CD4-positive, alpha-beta T cell (primary cell): ENCODE measurements at regions not wholly inside any gene's neighbourhood (a gene's known extent, or its start where the extent isn't known, plus 50 kb on each side); places are given as distances from the start of the nearest gene placed in this dataset.

Experiments
- ATAC-seq: fragments of 200-7000 bp; cut with Tn5 transposase; one replicate; pipeline ENCODE4 v1.10.0; 2022; ENCODE audit warnings: mild to moderate bottlenecking; ENCODE audit not compliant: poor library complexity
- CTCF ChIA-PET: fragments of 350-600 bp; sonication (Branson Sonifier 250); formaldehyde crosslinking; loops from one replicate; lab custom pipeline; 2021; ENCODE audit warnings: antibody characterized with exemption, inconsistent platforms; lab: Charles Lee
- POLR2A ChIA-PET: fragments of 350-600 bp; sonication (Branson Sonifier 250); formaldehyde crosslinking; loops from one replicate; lab custom pipeline; 2021; ENCODE audit warnings: antibody characterized with exemption, inconsistent platforms; lab: Charles Lee
- DNase-seq, 14 experiments: peaks; one replicate each; pipeline ENCODE4 v3.0.0-alpha.2; 2013 to 2020; ENCODE audit warnings: mixed read lengths in 2 of 14
- H3K27ac ChIP-seq, 2 donors: one replicate each; pipeline versions ENCODE4 v1.5.1 to v1.7.0; 2013; ENCODE audit warnings: low read length in 2 of 2, low read depth in 1 of 2, mild to moderate bottlenecking in 1 of 2
- H3K27me3 ChIP-seq, 2 experiments: 1 replicate in 1 of 2; 2 replicates in 1 of 2; pipeline versions ENCODE4 v1.6.1 to v1.7.0; 2013; ENCODE audit warnings: low read length in 2 of 2, control low read depth in 1 of 2, mild to moderate bottlenecking in 1 of 2, moderate library complexity in 1 of 2; ENCODE audit not compliant: insufficient read depth in 2 of 2, control insufficient read depth in 1 of 2
- H3K36me3 ChIP-seq: one replicate; pipeline ENCODE4 v1.6.1; 2013; ENCODE audit warnings: low read length, control low read depth; ENCODE audit not compliant: insufficient read depth
- H3K4me1 ChIP-seq: one replicate; pipeline ENCODE4 v1.6.1; 2013; ENCODE audit warnings: low read length, control low read depth; ENCODE audit not compliant: insufficient read depth
- H3K4me3 ChIP-seq: one replicate; pipeline ENCODE4 v1.5.1; 2013; ENCODE audit warnings: mild to moderate bottlenecking, low read length, moderate library complexity
- H3K9me3 ChIP-seq, 2 experiments: 1 replicate in 1 of 2; 2 replicates in 1 of 2; pipeline versions ENCODE4 v1.6.1 to v1.7.0; 2013; ENCODE audit warnings: low read length in 2 of 2, mild to moderate bottlenecking in 2 of 2, control low read depth in 1 of 2, moderate library complexity in 1 of 2; ENCODE audit not compliant: control insufficient read depth in 1 of 2, insufficient read depth in 1 of 2
- H3K27ac Mint-ChIP-seq: one replicate; pipeline ENCODE4 v1.8.0; 2020; ENCODE audit warnings: mixed read lengths
- H3K27me3 Mint-ChIP-seq: one replicate; pipeline ENCODE4 v1.8.0; 2021; ENCODE audit warnings: mixed read lengths
- H3K36me3 Mint-ChIP-seq: one replicate; pipeline ENCODE4 v1.8.0; 2021; ENCODE audit warnings: low read depth, mixed read lengths
- H3K4me1 Mint-ChIP-seq: one replicate; pipeline ENCODE4 v1.8.0; 2021; ENCODE audit warnings: low read depth, mixed read lengths
- H3K4me3 Mint-ChIP-seq: one replicate; pipeline ENCODE4 v1.8.0; 2020; ENCODE audit warnings: mild to moderate bottlenecking, mixed read lengths
- H3K9me3 Mint-ChIP-seq: one replicate; pipeline ENCODE4 v1.8.0; 2020; ENCODE audit warnings: mixed read lengths
- CTCF ChIP-seq: fragments of 200-600 bp; IDR thresholded peaks from one replicate; pipeline ENCODE4 v1.8.0; 2022; ENCODE audit warnings: antibody characterized with exemption, mild to moderate bottlenecking
- intact Hi-C, 2 experiments: fragments of 100-400 bp; cut with DNase I in 1 of 2; cut with micrococcal nuclease in 1 of 2; formaldehyde crosslinking; loops; one replicate each; pipeline versions ENCODE4 v1.15.1 to v1.9.0; 2023 to 2025; cut with DNase I, micrococcal nuclease

- no peak for DNase-seq
- H3K36me3 Mint-ChIP-seq: no peaks in the 10 kb centered on the region
- POLR2A ChIA-PET: interaction anchor here (0.7 kb wide), 1 partner anchor 117 kb away, joined by 3 read pairs; no protein-coding TSS in a partner anchor
- no peaks in the 10 kb centered on the region for H3K9me3 ChIP-seq
- TF ChIP-seq CTCF: no peak
- H3K27ac Mint-ChIP-seq: no peak overlapping the region
- intact Hi-C loops: no loop called here
- no peaks in the 10 kb centered on the region for H3K4me1 Mint-ChIP-seq
- no peaks in the 10 kb centered on the region for H3K4me1 ChIP-seq
- no peak for ATAC-seq
- H3K27ac ChIP-seq: no peak overlapping the region
- CTCF ChIA-PET: no interaction called here
- H3K4me3 ChIP-seq: no peak overlapping the region
- no peaks in the 10 kb centered on the region for H3K36me3 ChIP-seq
- no peak overlapping the region for H3K4me3 Mint-ChIP-seq
- no peaks in the 10 kb centered on the region for H3K9me3 Mint-ChIP-seq
- no peaks in the 10 kb centered on the region for H3K27me3 Mint-ChIP-seq
- peaks cover 0 to 3% of the 10 kb centered on the region in 2 experiments for H3K27me3 ChIP-seq
Observed at GRCh38 chr2:134083548-134083947, 170.3 kb upstream of the MGAT5 start.

GRCh38 chr2:134086594-134087219 is 167.2 kb upstream of the MGAT5 start:
- H3K27me3 Mint-ChIP-seq: no peaks in the 10 kb centered on the region
- H3K27ac Mint-ChIP-seq: no peak overlapping the region
- H3K9me3 Mint-ChIP-seq: no peaks in the 10 kb centered on the region
- Histone ChIP-seq H3K4me3 (no peak overlapping the region), H3K27me3 (peaks cover 0 to 3% of the 10 kb centered on the region in 2 experiments), H3K36me3 (no peaks in the 10 kb centered on the region), H3K9me3 (no peaks in the 10 kb centered on the region), H3K27ac (no peak overlapping the region), H3K4me1 (no peaks in the 10 kb centered on the region)
- intact Hi-C loops: no loop called here
- H3K36me3 Mint-ChIP-seq: no peaks in the 10 kb centered on the region
- TF ChIP-seq CTCF: no peak
- DNase-seq (no peak), ATAC-seq (no peak)
- ChIA-PET POLR2A (no interaction called here), CTCF (no interaction called here)
- H3K4me3 Mint-ChIP-seq: no peak overlapping the region
- no peaks in the 10 kb centered on the region for H3K4me1 Mint-ChIP-seq

- POLR2A ChIA-PET: no interaction called here
- H3K4me3 Mint-ChIP-seq: no peak overlapping the region
- H3K27ac Mint-ChIP-seq: no peak overlapping the region
- no peaks in the 10 kb centered on the region for H3K36me3 Mint-ChIP-seq
- H3K4me1 ChIP-seq: no peaks in the 10 kb centered on the region
- intact Hi-C loops: no loop called here
- peaks cover 0 to 3% of the 10 kb centered on the region in 2 experiments for H3K27me3 ChIP-seq
- no peak for TF ChIP-seq CTCF
- H3K9me3 ChIP-seq: no peaks in the 10 kb centered on the region
- no peak overlapping the region for H3K4me3 ChIP-seq
- H3K27me3 Mint-ChIP-seq: peaks cover 3% of the 10 kb centered on the region
- ATAC-seq (no peak), DNase-seq (no peak)
- no peaks in the 10 kb centered on the region for H3K9me3 Mint-ChIP-seq
- H3K27ac ChIP-seq: no peak overlapping the region
- H3K36me3 ChIP-seq: no peaks in the 10 kb centered on the region
- CTCF ChIA-PET: no interaction called here
- H3K4me1 Mint-ChIP-seq: no peaks in the 10 kb centered on the region
Observed at GRCh38 chr2:134087371-134087921, 166.4 kb upstream of the MGAT5 start.
